Thyroid gland (tissue), 4 donors: ENCODE measurements at regions not wholly inside any gene's neighbourhood (a gene's known extent, or its start where the extent isn't known, plus 50 kb on each side); places are given as distances from the start of the nearest gene placed in this dataset.

Experiments used
- POLR2A ChIP-seq, 2 donors: fragments of 450-650 bp; IDR thresholded peaks; one replicate each; pipeline ENCODE4 v1.6.1; 2017; ENCODE audit warnings: antibody characterized with exemption in 2 of 2, mild to moderate bottlenecking in 2 of 2, moderate library complexity in 1 of 2
- TF ChIP-seq, protein P1 (sequence below), 6 experiments: fragments of 200-600 bp in 3 of 6; fragments of 450-650 bp in 3 of 6; sonication (generic) in 3 of 6; IDR thresholded peaks; one replicate each; pipeline ENCODE4 v1.5.1; 2016 to 2019; ENCODE audit warnings: antibody characterized with exemption in 6 of 6, mild to moderate bottlenecking in 2 of 6, inconsistent platforms in 1 of 6, moderate library complexity in 1 of 6

DNA sequence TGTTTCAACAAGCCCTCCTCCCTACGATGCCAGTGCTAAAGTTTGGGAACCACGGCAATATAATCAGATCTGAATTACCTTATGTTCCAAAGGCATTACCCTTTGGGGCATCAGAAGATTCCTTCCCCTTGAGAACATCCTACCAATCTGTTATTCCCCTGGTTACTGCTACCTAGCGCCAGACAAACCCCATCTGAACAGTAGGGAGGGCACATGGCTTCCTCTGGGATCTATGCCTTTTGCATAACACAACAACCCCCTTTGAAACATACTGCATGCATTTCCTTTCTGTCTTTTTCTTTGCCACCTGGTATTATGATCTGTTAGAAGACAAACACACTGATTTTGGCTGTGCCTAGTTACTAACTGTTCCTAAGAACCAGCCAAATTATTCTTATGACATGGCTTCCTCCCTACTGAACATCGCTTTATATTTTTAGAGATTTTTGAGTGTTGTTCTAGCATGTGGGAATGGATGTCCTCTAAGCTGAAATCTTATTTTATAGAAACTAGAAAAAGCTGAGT is 103.9 kb upstream of the DAPK1 start:
- TF ChIP-seq, protein P1, sequence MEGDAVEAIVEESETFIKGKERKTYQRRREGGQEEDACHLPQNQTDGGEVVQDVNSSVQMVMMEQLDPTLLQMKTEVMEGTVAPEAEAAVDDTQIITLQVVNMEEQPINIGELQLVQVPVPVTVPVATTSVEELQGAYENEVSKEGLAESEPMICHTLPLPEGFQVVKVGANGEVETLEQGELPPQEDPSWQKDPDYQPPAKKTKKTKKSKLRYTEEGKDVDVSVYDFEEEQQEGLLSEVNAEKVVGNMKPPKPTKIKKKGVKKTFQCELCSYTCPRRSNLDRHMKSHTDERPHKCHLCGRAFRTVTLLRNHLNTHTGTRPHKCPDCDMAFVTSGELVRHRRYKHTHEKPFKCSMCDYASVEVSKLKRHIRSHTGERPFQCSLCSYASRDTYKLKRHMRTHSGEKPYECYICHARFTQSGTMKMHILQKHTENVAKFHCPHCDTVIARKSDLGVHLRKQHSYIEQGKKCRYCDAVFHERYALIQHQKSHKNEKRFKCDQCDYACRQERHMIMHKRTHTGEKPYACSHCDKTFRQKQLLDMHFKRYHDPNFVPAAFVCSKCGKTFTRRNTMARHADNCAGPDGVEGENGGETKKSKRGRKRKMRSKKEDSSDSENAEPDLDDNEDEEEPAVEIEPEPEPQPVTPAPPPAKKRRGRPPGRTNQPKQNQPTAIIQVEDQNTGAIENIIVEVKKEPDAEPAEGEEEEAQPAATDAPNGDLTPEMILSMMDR (IDR thresholded peaks at IDR 0.05), result no peak
- no peak for TF ChIP-seq POLR2A (IDR thresholded peaks at IDR 0.05)
